SK-N-MC (cell line): ENCODE measurements at regions not wholly inside any gene's neighbourhood (a gene's known extent, or its start where the extent isn't known, plus 50 kb on each side); places are given as distances from the start of the nearest gene placed in this dataset.

Experiments
- DNase-seq: peaks from one replicate; pipeline ENCODE4 v3.0.0-alpha.2; 2011; ENCODE audit warnings: low read depth, low spot score
- H3K27ac ChIP-seq: fragments of 200-600 bp; sonication (generic); 2 replicates; pipeline ENCODE4 v1.5.1; 2016; ENCODE audit warnings: mixed run types
- H3K36me3 ChIP-seq: fragments of 200-600 bp; sonication (generic); 2 replicates; pipeline ENCODE4 v1.6.1; 2017; ENCODE audit warnings: antibody characterized with exemption, low read length, mixed read lengths; ENCODE audit not compliant: insufficient read depth
- H3K4me3 ChIP-seq: fragments of 200-600 bp; sonication (generic); 2 replicates; pipeline ENCODE4 v1.5.1; 2016
- H3K9ac ChIP-seq: fragments of 200-600 bp; sonication (generic); 2 replicates; pipeline ENCODE4 v1.8.0; 2017; ENCODE audit warnings: mixed run types, mixed read lengths; ENCODE audit not compliant: insufficient read length
- H3K9me3 ChIP-seq: fragments of 200-600 bp; sonication (generic); 2 replicates; pipeline ENCODE4 v1.6.1; 2017; ENCODE audit warnings: low read depth, mild to moderate bottlenecking, antibody characterized with exemption, low read length, moderate library complexity, mixed read lengths
- EZH2 ChIP-seq: fragments of 200-600 bp; sonication (generic); IDR thresholded peaks from one replicate; pipeline ENCODE4 v1.6.1; 2017; ENCODE audit warnings: antibody characterized with exemption
- FOXP2 ChIP-seq: optimal IDR thresholded peaks from 2 replicates; pipeline ENCODE3; 2011; ENCODE audit warnings: mild to moderate bottlenecking, moderate library complexity; ENCODE audit not compliant: insufficient read depth; ENCODE audit errors: extremely low read length, control extremely low read depth
- POLR2AphosphoS5 ChIP-seq: IDR thresholded peaks from 2 replicates; pipeline ENCODE4 v1.6.1; 2012; ENCODE audit warnings: mild to moderate bottlenecking, low read depth, low read length, borderline replicate concordance

DNA sequence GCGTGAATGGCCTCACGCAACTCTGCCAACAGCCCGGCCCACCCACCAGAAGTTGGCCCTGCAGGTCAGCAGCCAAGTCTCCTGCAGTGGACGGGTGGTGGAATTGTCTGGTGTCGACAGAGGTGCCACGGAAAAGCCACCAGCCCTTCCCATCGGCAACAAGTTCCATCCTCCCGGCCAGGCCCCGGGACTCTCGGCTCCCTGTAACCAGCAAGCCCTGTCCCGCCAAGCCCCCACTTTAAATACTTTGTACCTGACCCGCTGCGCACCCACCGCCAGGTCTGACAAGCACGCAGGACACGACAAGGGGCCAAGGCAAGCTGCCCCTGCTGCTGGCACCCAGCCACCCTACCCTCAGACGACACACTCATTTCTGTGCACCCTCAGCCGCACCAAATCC, 100.8 kb downstream of the RBFOX3 start:
- no peaks in the 10 kb centered on the region for H3K36me3 ChIP-seq
- H3K27ac ChIP-seq: no peak overlapping the region
- no peak overlapping the region for H3K9ac ChIP-seq
- no peak overlapping the region for H3K4me3 ChIP-seq
- no peak for TF ChIP-seq POLR2AphosphoS5
- no peak for TF ChIP-seq FOXP2
- TF ChIP-seq EZH2: no peak
- no peak for DNase-seq
- no peaks in the 10 kb centered on the region for H3K9me3 ChIP-seq

DNA sequence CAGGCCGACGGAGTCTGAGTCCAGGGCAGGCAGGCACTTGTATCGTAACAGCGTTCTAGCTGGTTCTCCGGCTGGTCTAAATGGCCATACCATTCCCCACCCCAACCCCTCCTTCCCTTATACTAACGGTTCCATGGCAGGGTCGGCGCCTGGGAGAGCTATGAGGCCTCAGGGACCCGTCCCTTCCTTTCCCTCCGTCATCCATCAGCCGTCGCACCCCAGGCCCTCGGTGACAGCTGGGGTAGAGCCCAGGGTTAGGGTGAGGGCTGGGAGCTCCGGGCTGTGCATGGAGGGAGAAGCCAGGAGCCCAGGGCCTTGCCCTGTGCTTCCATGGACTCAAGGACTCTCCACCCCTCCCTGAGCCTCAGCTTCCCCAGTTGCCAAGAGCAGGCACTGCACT, 101.4 kb downstream of the RBFOX3 start:
- TF ChIP-seq EZH2: no peak
- TF ChIP-seq FOXP2: no peak
- no peak for TF ChIP-seq POLR2AphosphoS5
- no peak for DNase-seq
- Histone ChIP-seq H3K27ac (no peak overlapping the region), H3K9ac (no peak overlapping the region), H3K9me3 (no peaks in the 10 kb centered on the region), H3K4me3 (no peak overlapping the region), H3K36me3 (no peaks in the 10 kb centered on the region)

DNA sequence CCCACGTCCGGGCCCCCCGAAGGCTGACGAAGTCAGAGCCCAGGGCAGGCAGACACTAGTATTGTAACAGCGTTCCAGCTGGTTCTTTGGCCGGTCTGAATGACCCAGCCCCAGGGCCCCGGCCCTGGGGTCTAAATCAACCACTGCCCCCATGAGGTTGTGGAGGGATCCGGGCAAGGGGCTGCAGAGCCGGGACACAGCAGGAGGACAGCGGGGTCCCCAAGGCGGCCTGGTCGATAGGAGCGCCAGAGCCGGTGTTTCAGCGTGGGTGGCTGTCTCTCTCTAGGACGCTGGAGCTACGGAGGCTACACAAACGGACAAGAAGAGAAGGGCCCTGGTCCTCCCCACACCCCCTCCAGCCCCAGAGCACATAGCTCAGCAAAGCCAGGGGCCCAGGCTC, 101.8 kb downstream of the RBFOX3 start:
- TF ChIP-seq EZH2 (no peak), FOXP2 (no peak)
- no peak overlapping the region for H3K4me3 ChIP-seq
- H3K27ac ChIP-seq: no peak overlapping the region
- H3K9ac ChIP-seq: no peak overlapping the region
- no peaks in the 10 kb centered on the region for H3K36me3 ChIP-seq
- H3K9me3 ChIP-seq: no peaks in the 10 kb centered on the region
- DNase-seq: no peak

DNA sequence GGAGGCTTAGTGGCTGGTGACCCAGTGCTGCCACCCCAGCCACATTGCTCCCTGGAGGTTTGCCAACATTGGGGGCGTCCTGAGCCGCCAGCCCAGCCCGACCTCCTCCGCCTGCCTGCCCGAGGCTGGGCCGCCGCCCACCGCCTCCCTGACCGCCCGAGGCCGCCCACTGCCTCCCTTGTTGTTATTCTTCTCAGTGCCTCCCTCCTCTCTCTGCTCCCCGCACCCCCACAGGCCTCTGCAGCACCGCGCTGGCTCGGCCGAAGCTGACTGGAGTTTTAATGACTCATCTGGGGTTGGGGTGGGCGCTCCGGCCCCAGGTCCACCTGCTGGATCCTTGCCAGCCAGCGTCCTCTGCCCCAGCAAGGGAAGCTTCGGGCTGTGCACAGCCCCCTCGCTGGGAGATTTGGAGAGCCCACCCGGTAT, 102.5 kb downstream of the RBFOX3 start:
- Histone ChIP-seq H3K4me3 (no peak overlapping the region), H3K9me3 (no peaks in the 10 kb centered on the region), H3K36me3 (no peaks in the 10 kb centered on the region), H3K27ac (no peak overlapping the region), H3K9ac (no peak overlapping the region)
- TF ChIP-seq POLR2AphosphoS5 (no peak), FOXP2 (no peak), EZH2 (no peak)
- no peak for DNase-seq

DNA sequence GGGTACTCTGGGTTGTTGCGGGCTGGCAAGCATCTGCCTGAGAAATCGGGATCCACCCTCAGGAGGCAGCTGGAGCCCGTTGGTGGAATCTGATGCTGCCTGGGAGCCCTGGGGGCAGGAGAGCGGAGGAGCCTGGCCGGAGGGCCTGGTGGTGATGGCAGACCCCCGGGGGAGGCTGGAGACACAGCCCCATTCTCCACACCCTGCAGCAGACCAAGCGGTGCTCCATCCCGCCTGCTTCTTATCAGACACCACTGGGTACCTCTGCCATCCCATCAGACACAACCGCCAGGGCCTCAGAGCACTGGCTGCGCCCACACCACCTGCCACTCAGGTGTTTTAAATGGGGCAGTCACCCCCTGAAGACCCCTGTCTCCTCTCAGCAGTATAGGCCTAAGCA, 103.9 kb downstream of the RBFOX3 start:
- Histone ChIP-seq H3K36me3 (no peaks in the 10 kb centered on the region), H3K9me3 (no peaks in the 10 kb centered on the region), H3K27ac (no peak overlapping the region), H3K4me3 (no peak overlapping the region), H3K9ac (no peak overlapping the region)
- no peak for DNase-seq
- TF ChIP-seq POLR2AphosphoS5: no peak
- TF ChIP-seq FOXP2: no peak
- no peak for TF ChIP-seq EZH2

DNA sequence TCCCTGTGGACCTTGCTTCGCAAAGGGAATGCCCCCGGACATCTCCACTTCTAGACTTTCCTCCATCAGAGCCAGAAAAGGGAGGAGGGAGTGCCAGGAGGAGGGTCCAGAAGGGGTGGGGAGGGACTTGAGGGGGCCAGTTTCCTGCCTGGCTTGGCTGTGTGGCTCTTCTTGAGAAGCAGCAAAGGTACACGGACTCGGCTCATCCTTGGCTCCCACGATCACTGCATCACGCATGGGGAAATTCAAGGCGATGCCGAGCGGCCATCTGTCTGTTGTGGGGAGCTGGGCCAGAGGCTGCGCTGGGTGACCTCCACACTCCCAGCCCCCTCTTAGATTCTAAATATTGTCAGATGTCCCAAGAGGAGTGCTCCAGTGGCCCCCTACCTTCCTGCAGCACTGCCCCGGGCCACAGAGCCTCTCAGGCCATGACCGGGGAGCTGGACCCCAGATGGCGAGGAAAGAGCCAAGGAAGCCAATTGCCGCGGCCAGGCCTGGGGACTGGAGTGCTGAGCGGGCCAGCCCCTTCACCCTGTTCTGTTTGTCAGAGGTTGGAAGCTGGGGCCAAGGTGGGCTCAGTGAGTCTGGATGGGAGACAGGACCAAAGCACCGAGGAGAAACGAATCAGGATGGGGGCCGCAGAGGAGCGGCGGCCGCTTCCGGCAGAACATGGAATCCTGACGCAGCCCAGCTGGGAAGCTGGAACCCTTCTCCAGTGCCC, 104.5 kb downstream of the RBFOX3 start:
- H3K9me3 ChIP-seq: no peaks in the 10 kb centered on the region
- no peak overlapping the region for H3K27ac ChIP-seq
- H3K9ac ChIP-seq: no peak overlapping the region
- no peak overlapping the region for H3K4me3 ChIP-seq
- TF ChIP-seq FOXP2 (no peak), EZH2 (no peak), POLR2AphosphoS5 (no peak)
- H3K36me3 ChIP-seq: no peaks in the 10 kb centered on the region
- DNase-seq: no peak

DNA sequence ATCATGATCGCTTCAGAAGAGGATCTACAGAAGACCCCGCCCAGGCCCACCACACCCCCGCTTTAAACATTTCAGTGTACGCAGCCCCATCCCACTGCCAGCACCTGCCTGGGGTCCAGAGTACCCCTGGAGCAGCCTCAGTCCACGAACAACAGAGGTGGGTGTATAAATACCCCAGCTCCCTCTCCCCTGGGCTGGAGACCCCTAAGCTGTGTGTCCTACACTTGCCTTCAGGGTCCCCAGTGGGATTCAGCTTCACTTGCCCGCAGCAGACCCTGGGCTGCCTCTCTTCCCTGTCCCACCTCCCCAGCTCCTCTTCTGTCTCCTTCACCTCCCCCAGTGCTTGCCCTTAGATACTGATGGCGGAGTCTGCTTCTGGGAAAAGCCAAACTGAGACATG, 105.7 kb downstream of the RBFOX3 start:
- no peak overlapping the region for H3K4me3 ChIP-seq
- no peak for DNase-seq
- no peak overlapping the region for H3K9ac ChIP-seq
- no peak for TF ChIP-seq FOXP2
- TF ChIP-seq POLR2AphosphoS5: no peak
- no peak for TF ChIP-seq EZH2
- H3K36me3 ChIP-seq: no peaks in the 10 kb centered on the region
- no peaks in the 10 kb centered on the region for H3K9me3 ChIP-seq
- no peak overlapping the region for H3K27ac ChIP-seq

DNA sequence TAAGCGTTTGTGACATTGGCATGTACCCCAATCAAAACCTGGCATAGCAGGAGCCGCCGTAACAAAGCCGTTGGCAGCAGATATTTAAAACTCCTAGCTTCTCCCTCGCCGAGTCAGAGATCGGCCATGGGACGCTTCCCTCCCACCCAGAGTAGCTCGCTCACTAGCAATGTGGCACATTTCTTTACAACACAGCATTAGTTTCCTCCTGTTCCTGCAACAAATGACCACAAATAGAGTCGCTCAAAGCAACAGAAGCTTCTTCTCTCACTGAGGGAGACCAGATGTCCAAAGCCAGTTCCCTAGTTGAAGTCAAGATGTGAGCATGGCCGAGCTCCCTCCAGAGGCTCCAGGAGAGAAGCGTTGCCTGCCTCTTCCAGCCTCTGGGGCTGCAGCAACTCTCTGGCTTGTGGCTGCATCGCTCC, 106.7 kb downstream of the RBFOX3 start:
- no peaks in the 10 kb centered on the region for H3K9me3 ChIP-seq
- no peaks in the 10 kb centered on the region for H3K36me3 ChIP-seq
- TF ChIP-seq FOXP2 (no peak), POLR2AphosphoS5 (no peak), EZH2 (peak; percentile 39)
- no peak overlapping the region for H3K9ac ChIP-seq
- H3K4me3 ChIP-seq: no peak overlapping the region
- no peak for DNase-seq
- H3K27ac ChIP-seq: no peak overlapping the region

DNA sequence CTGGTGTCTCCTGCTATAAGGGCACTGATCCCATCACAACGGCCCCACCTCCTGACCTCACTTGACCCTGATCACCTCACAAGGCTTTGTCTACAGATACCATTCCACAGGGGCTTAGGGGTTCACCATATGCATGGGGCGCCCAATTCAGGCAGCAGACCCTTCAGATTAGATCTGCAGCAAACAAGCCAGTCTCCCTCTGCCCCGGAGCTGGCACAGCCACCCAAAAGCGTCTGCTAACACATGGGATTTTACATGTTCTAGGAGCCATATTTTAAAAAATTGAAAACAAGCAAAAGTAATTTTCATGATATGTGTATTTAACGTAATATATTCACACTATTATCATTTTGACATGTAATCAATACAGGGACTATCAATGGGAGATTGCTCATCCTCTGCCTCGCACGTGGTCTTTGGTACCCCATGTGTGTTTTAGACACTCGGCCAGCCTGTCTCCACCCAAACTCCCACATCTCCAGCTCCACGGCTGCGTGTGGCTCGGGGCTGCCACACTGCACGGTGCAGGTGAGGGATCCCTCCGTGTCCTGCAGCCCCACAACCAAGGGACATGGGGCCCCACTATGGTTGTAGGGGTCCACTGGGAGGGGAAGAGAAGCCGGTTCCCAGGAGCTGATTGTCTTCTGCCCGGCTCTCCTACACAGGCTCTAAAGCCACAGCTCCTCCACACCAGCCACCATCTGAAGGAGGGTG, 107.6 kb downstream of the RBFOX3 start:
- DNase-seq: no peak
- TF ChIP-seq EZH2 (no peak), POLR2AphosphoS5 (no peak), FOXP2 (no peak)
- no peak overlapping the region for H3K9ac ChIP-seq
- H3K4me3 ChIP-seq: no peak overlapping the region
- no peaks in the 10 kb centered on the region for H3K36me3 ChIP-seq
- H3K27ac ChIP-seq: no peak overlapping the region
- no peaks in the 10 kb centered on the region for H3K9me3 ChIP-seq
